Heart right ventricle (tissue), 16 donors: ENCODE measurements at regions not wholly inside any gene's neighbourhood (a gene's known extent, or its start where the extent isn't known, plus 50 kb on each side); places are given as distances from the start of the nearest gene placed in this dataset.
"Not testable (repeated sequence)": the region's sequence is repeated elsewhere in the genome, so short reads cannot be mapped to it uniquely, and the experiment has no call there.

Experiments
- ATAC-seq, 8 donors: fragments of 200-7000 bp; cut with Tn5 transposase; one replicate each; pipeline ENCODE4 v1.9.1; 2020; ENCODE audit warnings: mild to moderate bottlenecking in 8 of 8, moderate library complexity in 8 of 8, moderate number of reproducible peaks in 1 of 8
- DNase-seq, 2 donors: peaks; one replicate each; pipeline ENCODE4 v3.0.0-alpha.2; 2020
- H3K27ac ChIP-seq, 10 donors: fragments of 200-600 bp; sonication (generic) in 2 of 10; one replicate each; pipeline versions ENCODE4 v1.5.0 to v1.8.0; 2020 to 2022; ENCODE audit warnings: mild to moderate bottlenecking in 3 of 10
- H3K27me3 ChIP-seq, 7 donors: fragments of 200-600 bp; one replicate each; pipeline ENCODE4 v1.8.0; 2021 to 2022; ENCODE audit warnings: mild to moderate bottlenecking in 2 of 7
- H3K36me3 ChIP-seq, 9 donors: fragments of 200-600 bp; sonication (generic) in 1 of 9; one replicate each; pipeline versions ENCODE4 v1.5.0 to v1.8.0; 2020 to 2022; ENCODE audit warnings: mild to moderate bottlenecking in 2 of 9
- H3K4me1 ChIP-seq, 9 donors: fragments of 200-600 bp; sonication (generic) in 1 of 9; one replicate each; pipeline versions ENCODE4 v1.5.0 to v1.8.0; 2020 to 2022; ENCODE audit warnings: mild to moderate bottlenecking in 4 of 9
- H3K4me3 ChIP-seq, 10 donors: fragments of 200-600 bp; sonication (generic) in 2 of 10; one replicate each; pipeline versions ENCODE4 v1.5.0 to v1.8.0; 2020 to 2022; ENCODE audit warnings: mild to moderate bottlenecking in 7 of 10, moderate library complexity in 2 of 10
- H3K9me3 ChIP-seq, 11 donors: fragments of 200-600 bp in 10 of 11; sonication (generic) in 2 of 11; one replicate each; pipeline versions ENCODE4 v1.5.0 to v1.8.0; 2013 to 2022; ENCODE audit warnings: mild to moderate bottlenecking in 2 of 11, control low read depth in 1 of 11, moderate library complexity in 1 of 11
- CTCF ChIP-seq, 9 donors: fragments of 200-600 bp; sonication (generic) in 2 of 9; IDR thresholded peaks; one replicate each; pipeline versions ENCODE4 v1.5.0 to v1.8.0; 2021 to 2022; ENCODE audit warnings: antibody characterized with exemption in 9 of 9, mild to moderate bottlenecking in 5 of 9, moderate library complexity in 1 of 9
- WGBS, 2 donors: extraction: QIAGEN DNeasy Blood & Tissue Kit; methylation state at CpG; one replicate each; pipeline ENCODE4 v1.1.7; 2013; ENCODE audit warnings: inconsistent platforms in 1 of 2; 5-methylcytosine and 5-hydroxymethylcytosine counted together
- intact Hi-C, 10 donors: fragments of 100-400 bp; cut with DNase I; formaldehyde crosslinking; loops; one replicate each; pipeline versions ENCODE4 v1.11.1 to v1.14.2; 2022
- donor health status: Arrhythmogenic right ventricular cardiomyopathy.
- donor health status: ischemic (EF 13 %, LVEDD 7.1; RV severe dilation, severe dysfunction).
- donor health status: healthy with polysubstance abuse.
- donor health status: DM: no; HTN: yes; CAD: no.
- donor health status: DM: no; HTN: no; CAD: no.
- donor health status: ischemic (EF 25% LVEDD 6.9; RV normal size, moderate dysfunction).
- donor health status: ischemic (EF 25% LVEDD 5.7; RV mildly dilated, moderate dysfunction).
- donor health status: healthy.
- donor health status: DM: yes; HTN: yes; CAD: no.
- donor health status: Ischemic cardiomyopathy.
- donor health status: ischemic (EF 35%, LVEDD 5.7; RV mildly dilated, moderate dysfunction).
- donor health status: nonischemic (EF 11% LVEDD 7.7; RV severe dilation, severe dysfunction).
- donor health status: DM: yes; HTN: yes; CAD: no.
- donor health status: PGD.
- donor health status: ischemic (EF 29% LVEDD 5.4; RV normal size, mild dysfunction).
- donor health status: nonischemic (EF 23%, LVEDD 6.1; RV moderate dilation, normal function).

- intact Hi-C loops = no loop called here
- no peak for TF ChIP-seq CTCF (IDR thresholded peaks at IDR 0.05)
- no peaks in the 10 kb centered on the region for H3K4me1 ChIP-seq
- H3K36me3 ChIP-seq = no peaks in the 10 kb centered on the region
- no peak overlapping the region for H3K27ac ChIP-seq
- DNase-seq = no peak
- H3K9me3 ChIP-seq = peaks cover 0 to 23% (median 5%) of the 10 kb centered on the region in 11 donors
- H3K27me3 ChIP-seq = no peaks in the 10 kb centered on the region
- 87 to 91% methylated on average over 1 of the region's 1 CpG for WGBS, 2 donors
- no peak overlapping the region for H3K4me3 ChIP-seq
- ATAC-seq = no peak
These were observed 345.4 kb upstream of the NOX3 start for GRCh38 chr6:155801046-155801445.

- H3K36me3 ChIP-seq, ATAC-seq, H3K27ac ChIP-seq, H3K27me3 ChIP-seq, H3K4me3 ChIP-seq, intact Hi-C loops, H3K4me1 ChIP-seq, DNase-seq: not testable (repeated sequence)
- 88 to 92% methylated on average over 3 of the region's 3 CpGs for WGBS, 2 donors
- peaks cover 0 to 30% (median 5%) of the 10 kb centered on the region in 11 donors for H3K9me3 ChIP-seq
These were observed 343.2 kb upstream of the NOX3 start for GRCh38 chr6:155798876-155799275.

GRCh38 chr6:155795173-155795796, 339.6 kb upstream of the NOX3 start:
- 76 to 80% methylated on average over 8 of the region's 8 CpGs for WGBS, 2 donors
- no peak for TF ChIP-seq CTCF (IDR thresholded peaks at IDR 0.05)
- intact Hi-C loops = no loop called here
- Histone ChIP-seq H3K27me3 (no peaks in the 10 kb centered on the region), H3K4me3 (no peak overlapping the region), H3K9me3 (peaks cover 0 to 25% (median 0%) of the 10 kb centered on the region in 11 donors), H3K4me1 (no peaks in the 10 kb centered on the region), H3K36me3 (no peaks in the 10 kb centered on the region), H3K27ac (no peak overlapping the region)
- DNase-seq = no peak
- no peak for ATAC-seq

GRCh38 chr6:155791891-155792290, 336.3 kb upstream of the NOX3 start:
- ATAC-seq (no peak), DNase-seq (no peak)
- Histone ChIP-seq H3K4me1 (no peaks in the 10 kb centered on the region), H3K9me3 (peaks cover 0 to 10% (median 0%) of the 10 kb centered on the region in 11 donors), H3K4me3 (no peak overlapping the region), H3K27me3 (no peaks in the 10 kb centered on the region), H3K36me3 (no peaks in the 10 kb centered on the region), H3K27ac (no peak overlapping the region)
- intact Hi-C loops = no loop called here
- 81 to 84% methylated on average over 4 of the region's 4 CpGs for WGBS, 2 donors
- TF ChIP-seq CTCF (IDR thresholded peaks at IDR 0.05) = no peak

GRCh38 chr6:155791186-155791585, 335.5 kb upstream of the NOX3 start:
- TF ChIP-seq CTCF (IDR thresholded peaks at IDR 0.05) = no peak
- no peak for DNase-seq
- no peaks in the 10 kb centered on the region for H3K27me3 ChIP-seq

More at GRCh38 chr6:155791186-155791585, 335.5 kb upstream of the NOX3 start:
- Histone ChIP-seq H3K9me3 (peaks cover 0 to 10% (median 0%) of the 10 kb centered on the region in 11 donors), H3K4me1 (no peaks in the 10 kb centered on the region), H3K4me3 (no peak overlapping the region), H3K27ac (no peak overlapping the region), H3K36me3 (no peaks in the 10 kb centered on the region)
- intact Hi-C loops = no loop called here
- WGBS, 2 donors = 90 to 92% methylated on average over 7 of the region's 7 CpGs
- no peak for ATAC-seq
